IPS-20b (cell line): ENCODE measurements at regions not wholly inside any gene's neighbourhood (a gene's known extent, or its start where the extent isn't known, plus 50 kb on each side); places are given as distances from the start of the nearest gene placed in this dataset.

Experiments used
- H3K27ac ChIP-seq: one replicate; pipeline ENCODE4 v1.5.1; 2013; ENCODE audit warnings: low read length
- H3K27me3 ChIP-seq: 2 replicates; pipeline ENCODE4 v1.6.1; 2013; ENCODE audit warnings: mild to moderate bottlenecking, low read length, inconsistent platforms; ENCODE audit not compliant: insufficient read depth
- H3K36me3 ChIP-seq: 2 replicates; pipeline ENCODE4 v1.6.1; 2013; ENCODE audit warnings: low read depth, mild to moderate bottlenecking, inconsistent platforms, low read length, moderate library complexity; ENCODE audit not compliant: insufficient read depth
- H3K4me1 ChIP-seq: 2 replicates; pipeline ENCODE4 v1.6.1; 2013; ENCODE audit warnings: mild to moderate bottlenecking, control low read depth, inconsistent platforms, low read length, moderate library complexity; ENCODE audit not compliant: insufficient read depth
- H3K4me3 ChIP-seq: 2 replicates; pipeline ENCODE4 v1.5.1; 2013; ENCODE audit warnings: mild to moderate bottlenecking, low read length, inconsistent platforms
- H3K9ac ChIP-seq: 2 replicates; pipeline ENCODE4 v1.6.1; 2013; ENCODE audit warnings: low read depth, mild to moderate bottlenecking, inconsistent platforms, low read length, moderate library complexity
- H3K9me3 ChIP-seq: 2 replicates; pipeline ENCODE4 v1.6.1; 2013; ENCODE audit warnings: mild to moderate bottlenecking, low read depth, low read length, inconsistent platforms; ENCODE audit not compliant: insufficient read depth

DNA sequence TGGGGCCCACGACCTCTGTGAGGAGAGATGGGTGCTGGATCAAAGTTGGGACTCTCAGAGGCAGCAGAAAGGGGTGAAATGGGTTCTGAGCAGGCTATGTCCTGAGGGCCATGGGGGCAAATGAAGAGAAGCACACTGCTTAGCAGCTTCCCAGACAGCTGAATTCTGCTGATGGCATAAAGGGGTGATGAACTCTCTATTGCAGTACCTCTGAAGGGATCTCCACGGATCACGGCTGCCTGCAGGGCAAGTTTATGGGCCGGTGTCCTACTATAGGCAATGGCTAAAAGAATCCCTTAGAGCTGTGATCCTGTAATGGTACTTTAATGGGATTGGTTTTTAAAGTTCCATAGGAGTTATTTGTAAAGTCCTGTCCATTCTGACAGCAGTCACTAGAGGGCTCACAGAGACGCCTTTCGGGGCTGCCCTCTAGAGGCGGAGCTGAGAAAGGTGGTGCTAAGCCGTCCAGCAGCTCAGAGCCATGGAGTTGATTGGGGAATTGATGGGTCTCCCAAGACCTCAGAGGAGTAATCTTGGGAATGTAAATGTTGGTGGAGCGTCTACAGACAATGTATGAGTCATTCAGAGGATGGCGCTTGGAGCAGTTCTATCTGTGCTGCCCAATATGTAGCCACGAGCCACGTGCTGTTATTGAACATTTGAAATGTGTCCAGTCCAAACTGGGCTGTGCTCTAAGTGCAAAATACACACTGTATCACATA lies 287.3 kb downstream of the COG6 start:
- Histone ChIP-seq H3K9me3 (no peaks in the 10 kb centered on the region), H3K4me1 (peaks cover 10% of the 10 kb centered on the region; the same call in 1 of the 2 replicates), H3K36me3 (no peaks in the 10 kb centered on the region), H3K9ac (no peak overlapping the region), H3K27ac (no peak overlapping the region), H3K27me3 (peaks cover 20% of the 10 kb centered on the region; the same call in 1 of the 2 replicates), H3K4me3 (no peak overlapping the region)

DNA sequence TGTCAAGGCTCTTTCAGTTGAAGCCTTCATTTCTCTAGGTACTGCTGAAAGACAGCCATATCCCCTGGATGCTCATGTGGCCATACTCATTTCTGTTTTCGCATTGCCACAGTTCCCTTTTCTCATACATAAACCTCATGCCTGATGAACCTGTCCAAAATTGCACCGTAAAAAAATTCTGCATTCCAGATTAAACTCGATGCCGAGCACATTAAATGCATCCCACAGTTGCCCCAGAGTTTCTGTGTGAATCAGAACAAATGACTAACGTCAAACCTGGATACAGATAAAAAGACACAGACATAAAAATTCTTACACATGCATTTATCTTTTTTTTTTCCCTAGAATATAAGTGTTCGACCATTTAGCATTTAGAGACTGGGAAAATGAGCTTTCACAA lies 288.2 kb downstream of the COG6 start:
- Histone ChIP-seq H3K36me3 (no peaks in the 10 kb centered on the region), H3K27ac (no peak overlapping the region), H3K27me3 (peaks cover 20% of the 10 kb centered on the region; the same call in 1 of the 2 replicates), H3K9me3 (no peaks in the 10 kb centered on the region), H3K4me1 (peaks cover 10% of the 10 kb centered on the region; the same call in 1 of the 2 replicates), H3K9ac (no peak overlapping the region), H3K4me3 (no peak overlapping the region)

DNA sequence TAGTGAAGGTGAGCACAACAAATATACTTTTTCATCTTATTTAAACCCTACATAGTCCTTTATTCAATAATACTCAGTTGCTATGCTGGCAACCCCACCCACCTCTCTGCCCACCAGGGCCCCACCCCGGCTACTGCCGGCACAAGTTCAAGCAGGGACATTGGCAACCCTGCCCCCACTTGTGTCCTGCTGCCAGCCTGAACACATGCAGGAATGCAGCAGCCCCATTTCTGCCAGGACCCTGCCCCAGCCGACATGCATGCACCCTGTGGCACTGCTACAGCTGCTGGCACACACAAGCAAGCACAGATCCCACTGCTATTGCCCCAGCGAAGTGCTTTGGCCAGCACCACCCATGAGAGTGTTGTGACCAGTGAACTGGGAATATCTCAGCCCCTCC lies 289.8 kb downstream of the COG6 start:
- Histone ChIP-seq H3K27ac (no peak overlapping the region), H3K36me3 (no peaks in the 10 kb centered on the region), H3K27me3 (peaks cover 17% of the 10 kb centered on the region; the same call in 1 of the 2 replicates), H3K4me1 (peaks cover 10% of the 10 kb centered on the region; the same call in 1 of the 2 replicates), H3K9me3 (no peaks in the 10 kb centered on the region), H3K9ac (no peak overlapping the region), H3K4me3 (no peak overlapping the region)

DNA sequence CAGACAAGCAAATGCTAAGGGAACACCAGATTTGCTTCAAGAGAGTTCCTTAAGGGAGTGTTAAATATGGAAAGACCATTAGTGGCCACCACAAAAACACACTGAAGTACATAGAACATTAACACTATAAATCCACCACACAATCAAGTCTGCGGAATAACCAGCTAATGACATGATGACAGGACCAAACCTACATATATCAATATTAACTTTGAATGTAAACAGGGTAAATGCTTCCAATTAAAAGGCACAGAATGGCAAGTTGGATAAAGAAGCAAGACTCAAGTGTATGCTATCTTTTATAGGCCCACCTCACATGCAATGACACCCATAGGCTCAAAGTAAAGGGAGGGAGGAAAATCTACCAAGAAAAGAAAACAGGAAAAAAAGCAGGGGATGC lies 291.3 kb downstream of the COG6 start:
- Histone ChIP-seq H3K9ac (no peak overlapping the region), H3K27ac (no peak overlapping the region), H3K4me3 (no peak overlapping the region), H3K27me3 (peaks cover 5% of the 10 kb centered on the region; the same call in 1 of the 2 replicates), H3K9me3 (no peaks in the 10 kb centered on the region), H3K36me3 (no peaks in the 10 kb centered on the region), H3K4me1 (no peaks in the 10 kb centered on the region)

DNA sequence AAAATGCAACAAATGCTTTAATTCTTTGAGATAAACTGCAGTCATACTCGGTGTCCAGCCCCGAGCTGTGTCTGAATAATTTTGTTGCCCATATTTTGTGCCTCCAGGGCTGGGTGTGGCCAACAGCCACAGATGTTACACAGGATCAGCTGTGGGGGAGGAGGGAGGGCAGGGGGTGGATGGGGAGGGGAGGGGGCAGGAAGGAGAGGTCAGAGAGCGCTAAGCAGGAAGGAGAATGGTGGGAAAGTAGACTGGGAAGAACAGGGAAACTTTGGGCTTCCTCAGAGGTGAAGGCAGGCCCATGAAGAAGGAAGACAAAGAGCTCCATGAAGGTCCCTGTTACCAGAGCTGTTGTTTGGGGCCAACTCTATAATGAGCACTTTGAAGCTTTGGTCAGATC lies 295.8 kb downstream of the COG6 start:
- no peaks in the 10 kb centered on the region for H3K36me3 ChIP-seq
- H3K9ac ChIP-seq: no peak overlapping the region
- H3K9me3 ChIP-seq: no peaks in the 10 kb centered on the region
- no peak overlapping the region for H3K4me3 ChIP-seq
- H3K27me3 ChIP-seq: no peaks in the 10 kb centered on the region
- H3K27ac ChIP-seq: no peak overlapping the region
- H3K4me1 ChIP-seq: peaks cover 6% of the 10 kb centered on the region; the same call in 1 of the 2 replicates

DNA sequence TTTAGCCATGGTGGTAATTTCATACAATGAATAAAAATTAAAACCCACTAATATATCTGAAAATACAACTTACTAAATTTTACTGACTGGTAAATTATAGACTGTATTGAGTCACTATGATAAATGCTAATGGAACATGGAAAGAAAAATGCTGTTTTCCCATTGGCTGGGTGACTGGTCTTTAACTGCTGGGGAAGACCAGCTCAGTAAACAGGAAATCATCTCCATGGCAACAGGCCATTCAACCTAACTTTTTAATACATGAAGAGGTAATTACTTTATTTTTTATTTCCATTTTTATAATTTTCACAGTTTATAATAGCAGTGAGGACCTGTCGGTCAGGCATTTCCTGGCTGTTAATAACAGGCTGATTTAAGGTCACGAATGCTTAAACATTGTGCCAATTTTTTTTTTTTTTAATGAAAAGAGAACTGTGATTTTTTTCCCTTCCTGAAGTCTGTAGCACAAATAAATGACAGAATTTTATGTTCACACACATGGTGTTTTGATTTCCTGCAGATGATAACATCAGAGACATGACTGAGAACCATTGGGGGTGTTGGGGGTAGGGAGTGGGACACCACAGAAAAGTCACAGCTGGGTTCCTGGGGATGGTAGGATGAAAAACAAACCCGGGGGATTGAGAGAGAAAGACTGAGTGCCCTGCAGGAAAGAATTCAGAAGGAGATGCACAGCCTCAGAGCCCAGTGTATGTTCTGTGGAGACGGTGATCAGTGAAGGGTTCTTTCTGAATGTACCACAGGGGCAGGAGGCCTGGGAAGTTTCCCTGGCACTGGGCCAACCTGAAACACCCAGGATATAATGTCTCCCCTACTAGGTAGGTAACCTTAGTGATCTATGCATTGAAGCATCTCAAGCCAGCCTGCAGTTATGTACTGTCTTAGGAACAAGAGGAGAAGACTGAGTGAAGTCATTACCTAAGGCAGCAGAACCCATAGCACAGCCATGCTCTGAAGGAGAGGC lies 297.1 kb downstream of the COG6 start:
- H3K27ac ChIP-seq: no peak overlapping the region
- H3K36me3 ChIP-seq: no peaks in the 10 kb centered on the region
- H3K4me3 ChIP-seq: no peak overlapping the region

DNA sequence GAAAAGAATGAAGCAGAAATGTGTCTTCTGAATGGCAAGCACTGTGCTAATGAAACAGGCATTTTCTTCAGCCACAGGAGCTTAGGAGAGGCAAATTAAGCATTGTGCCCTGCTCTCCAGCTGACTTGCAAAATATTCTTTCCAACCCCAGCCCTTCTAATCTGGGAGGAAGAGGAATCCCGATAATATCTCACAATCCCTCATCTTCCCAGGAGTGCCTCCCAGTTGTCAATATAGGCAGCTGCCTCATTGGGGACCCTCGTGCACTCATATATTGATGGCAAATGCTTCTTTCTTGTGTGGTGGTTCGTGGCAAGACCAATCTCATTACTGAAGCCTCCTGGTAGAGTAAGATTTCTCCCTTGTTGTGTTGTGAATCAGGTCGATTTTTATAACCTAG lies 299.0 kb downstream of the COG6 start:
- Histone ChIP-seq H3K4me1 (peaks cover 6% of the 10 kb centered on the region; the same call in 1 of the 2 replicates), H3K9ac (no peak overlapping the region), H3K27ac (no peak overlapping the region), H3K4me3 (no peak overlapping the region), H3K27me3 (no peaks in the 10 kb centered on the region), H3K36me3 (no peaks in the 10 kb centered on the region), H3K9me3 (no peaks in the 10 kb centered on the region)

More for the DNA sequence above, 297.1 kb downstream of the COG6 start:
- H3K4me1 ChIP-seq: peaks cover 6% of the 10 kb centered on the region; the same call in 1 of the 2 replicates
- H3K9me3 ChIP-seq: no peaks in the 10 kb centered on the region
- H3K27me3 ChIP-seq: no peaks in the 10 kb centered on the region
- no peak overlapping the region for H3K9ac ChIP-seq

DNA sequence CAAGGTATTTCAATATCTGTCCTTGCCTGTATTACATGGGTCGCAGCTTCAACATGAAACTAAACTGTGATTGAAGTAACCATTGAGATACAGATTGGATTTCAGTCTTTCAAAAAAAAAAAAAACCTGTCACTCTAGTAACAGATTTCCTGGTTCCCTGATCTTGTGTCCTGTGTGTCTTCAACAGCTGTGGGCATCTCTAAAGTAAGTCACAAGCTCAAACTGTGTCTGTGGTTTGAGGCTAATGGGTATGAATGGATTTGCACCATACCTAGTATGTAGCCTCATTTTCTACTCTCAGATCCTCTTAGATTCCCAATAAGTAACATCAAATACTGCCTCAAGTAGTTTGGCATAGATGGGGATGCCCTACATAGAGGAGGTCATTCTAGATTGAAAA lies 300.1 kb downstream of the COG6 start:
- Histone ChIP-seq H3K9ac (no peak overlapping the region), H3K4me3 (no peak overlapping the region), H3K27ac (no peak overlapping the region), H3K9me3 (no peaks in the 10 kb centered on the region), H3K27me3 (no peaks in the 10 kb centered on the region), H3K36me3 (no peaks in the 10 kb centered on the region), H3K4me1 (peaks cover 6% of the 10 kb centered on the region; the same call in 1 of the 2 replicates)

DNA sequence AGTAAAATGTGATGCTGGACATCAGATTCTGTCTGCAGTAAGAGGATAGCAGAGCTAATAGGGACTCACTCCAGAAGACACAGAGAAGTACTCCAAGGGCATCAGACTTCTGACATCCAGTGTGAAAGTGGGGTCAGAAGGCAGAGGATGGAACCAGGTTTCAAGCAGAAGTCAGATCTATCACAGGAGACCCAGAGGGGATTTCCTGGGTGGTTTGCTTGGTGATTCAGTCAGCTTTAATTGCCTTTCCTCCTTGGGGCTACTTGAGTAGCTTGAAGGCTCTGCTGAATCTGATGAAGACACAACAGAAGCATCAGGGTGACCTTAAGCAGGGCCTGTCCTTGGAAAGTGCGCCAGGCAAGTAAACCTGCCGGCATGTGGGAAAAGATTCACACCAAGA lies 300.6 kb downstream of the COG6 start:
- Histone ChIP-seq H3K4me3 (no peak overlapping the region), H3K27ac (no peak overlapping the region), H3K9ac (no peak overlapping the region), H3K36me3 (no peaks in the 10 kb centered on the region), H3K27me3 (no peaks in the 10 kb centered on the region), H3K4me1 (peaks cover 6% of the 10 kb centered on the region; the same call in 1 of the 2 replicates), H3K9me3 (no peaks in the 10 kb centered on the region)

DNA sequence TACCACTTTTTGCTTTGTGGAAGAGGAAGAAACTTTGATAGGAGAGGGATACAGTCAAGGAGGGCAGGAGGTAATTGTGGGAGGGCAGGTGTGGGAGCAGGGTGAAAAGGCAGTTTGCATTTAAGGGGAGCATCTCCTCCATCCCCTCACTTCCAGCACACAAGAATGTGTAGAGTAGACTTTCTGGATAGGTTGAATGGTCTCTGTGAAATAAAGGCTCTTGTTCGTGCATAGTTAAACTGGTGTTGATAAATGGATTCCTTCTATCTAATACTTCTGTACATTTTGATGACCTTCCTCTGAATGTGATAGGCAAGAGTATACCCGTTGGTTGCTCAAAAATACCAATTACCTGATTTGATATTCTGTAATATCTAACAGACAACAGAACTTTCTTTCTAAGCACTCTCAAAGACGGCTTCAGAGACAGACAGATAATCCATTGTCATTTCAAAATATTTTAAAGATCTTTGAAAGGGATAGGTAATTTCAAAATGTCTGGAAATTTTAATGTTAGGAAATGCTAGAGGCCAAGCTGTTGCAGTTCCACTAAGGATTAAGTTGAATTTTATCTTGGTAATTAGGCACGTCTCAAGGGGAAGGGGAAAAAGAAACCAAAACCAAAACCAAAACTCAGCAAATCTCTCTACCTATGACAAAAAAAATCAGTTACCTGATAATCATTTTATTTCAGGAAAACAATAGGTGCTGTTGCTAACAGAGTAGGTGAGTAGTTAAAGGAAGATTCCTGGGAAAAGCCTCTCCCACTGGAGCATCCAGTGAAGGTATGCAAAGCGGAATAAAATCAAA lies 302.6 kb downstream of the COG6 start:
- Histone ChIP-seq H3K27me3 (no peaks in the 10 kb centered on the region), H3K4me1 (no peaks in the 10 kb centered on the region), H3K9ac (no peak overlapping the region), H3K27ac (no peak overlapping the region), H3K9me3 (no peaks in the 10 kb centered on the region), H3K4me3 (no peak overlapping the region), H3K36me3 (no peaks in the 10 kb centered on the region)

DNA sequence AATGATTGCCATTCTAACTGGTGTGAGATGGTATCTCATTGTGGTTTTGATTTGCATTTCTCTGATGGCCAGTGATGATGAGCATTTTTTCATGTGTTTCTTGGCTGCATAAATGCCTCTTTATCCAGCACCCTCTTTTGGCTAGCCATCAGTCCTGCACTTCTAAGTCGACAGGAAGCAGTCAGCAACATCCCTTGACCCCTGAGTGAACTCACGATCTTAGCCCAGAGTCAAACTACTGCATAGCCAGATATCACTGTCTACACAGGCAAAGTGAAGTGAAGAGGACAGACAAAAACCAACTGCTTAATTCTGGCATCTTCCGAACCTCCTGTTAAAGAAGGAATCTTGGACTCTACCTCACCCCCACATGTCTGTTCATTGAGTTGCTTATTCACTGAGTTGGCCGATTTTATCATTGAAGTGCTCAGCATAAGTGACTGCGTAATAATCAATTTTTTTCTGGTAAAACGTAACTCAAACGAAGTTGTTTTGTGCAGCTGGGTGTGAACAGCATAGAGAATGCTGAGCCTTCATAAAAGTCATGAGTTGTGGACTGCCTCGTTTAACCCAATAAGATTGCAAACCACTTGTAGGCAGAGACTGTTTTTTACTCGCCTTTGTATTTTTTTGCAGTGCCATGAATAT lies 304.2 kb downstream of the COG6 start:
- no peak overlapping the region for H3K27ac ChIP-seq
- no peak overlapping the region for H3K4me3 ChIP-seq
- H3K9ac ChIP-seq: no peak overlapping the region

More for the DNA sequence above, 304.2 kb downstream of the COG6 start:
- no peaks in the 10 kb centered on the region for H3K4me1 ChIP-seq
- no peaks in the 10 kb centered on the region for H3K9me3 ChIP-seq
- H3K36me3 ChIP-seq: no peaks in the 10 kb centered on the region
- no peaks in the 10 kb centered on the region for H3K27me3 ChIP-seq
